ENCODE measurements at regions not wholly inside any gene's neighbourhood (a gene's known extent, or its start where the extent isn't known, plus 50 kb on each side); places are given as distances from the start of the nearest gene placed in this dataset.

DNA sequence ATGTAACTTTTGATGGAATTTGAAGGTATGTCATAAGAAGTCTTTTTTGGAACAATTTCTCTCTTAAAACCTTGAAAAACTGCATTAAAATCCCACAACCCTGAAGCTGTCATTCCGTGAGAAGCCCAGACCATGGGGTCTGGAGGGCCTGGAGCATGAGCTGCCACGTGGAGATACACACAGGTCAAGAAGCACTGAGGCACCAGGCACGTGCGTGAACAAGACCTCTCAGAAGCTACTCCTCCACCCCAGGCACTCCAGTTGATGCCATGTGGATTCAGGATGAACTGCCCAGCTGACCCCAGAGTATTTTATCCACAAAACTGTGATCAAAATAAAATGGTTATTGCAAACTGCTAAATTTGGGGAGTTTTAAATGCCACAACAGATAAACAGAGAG lies 227.5 kb upstream of the BRINP1 start:
- DNase-seq, result no peak

GRCh38 chr9:119588874-119589744 lies 219.9 kb upstream of the BRINP1 start:
- no peak for DNase-seq

- DNase-seq, result no peak
Measured at GRCh38 chr9:119577881-119578280, 208.6 kb upstream of the BRINP1 start.

GRCh38 chr9:119559986-119560385 lies 190.8 kb upstream of the BRINP1 start:
- no peak for DNase-seq

DNA sequence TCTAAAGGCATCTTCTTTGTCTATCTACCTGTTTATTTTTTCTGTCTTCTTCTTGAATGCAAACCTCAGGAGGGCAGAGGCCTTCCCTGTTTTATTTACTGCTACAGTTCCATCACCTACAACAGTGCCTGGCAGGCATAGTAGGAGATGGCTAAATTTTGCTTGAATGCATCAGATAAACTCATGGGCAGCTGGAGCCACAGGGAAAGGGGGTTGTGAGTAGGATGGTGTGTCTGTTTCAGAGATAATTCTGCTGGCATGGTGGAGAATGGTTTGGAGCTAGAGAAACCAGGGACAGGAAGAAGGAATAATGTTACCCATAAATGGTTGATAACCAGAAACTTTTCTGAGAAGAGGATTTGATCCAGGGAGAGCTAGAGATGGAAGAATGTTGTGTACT lies 189.8 kb upstream of the BRINP1 start:
- no peak for DNase-seq

DNA sequence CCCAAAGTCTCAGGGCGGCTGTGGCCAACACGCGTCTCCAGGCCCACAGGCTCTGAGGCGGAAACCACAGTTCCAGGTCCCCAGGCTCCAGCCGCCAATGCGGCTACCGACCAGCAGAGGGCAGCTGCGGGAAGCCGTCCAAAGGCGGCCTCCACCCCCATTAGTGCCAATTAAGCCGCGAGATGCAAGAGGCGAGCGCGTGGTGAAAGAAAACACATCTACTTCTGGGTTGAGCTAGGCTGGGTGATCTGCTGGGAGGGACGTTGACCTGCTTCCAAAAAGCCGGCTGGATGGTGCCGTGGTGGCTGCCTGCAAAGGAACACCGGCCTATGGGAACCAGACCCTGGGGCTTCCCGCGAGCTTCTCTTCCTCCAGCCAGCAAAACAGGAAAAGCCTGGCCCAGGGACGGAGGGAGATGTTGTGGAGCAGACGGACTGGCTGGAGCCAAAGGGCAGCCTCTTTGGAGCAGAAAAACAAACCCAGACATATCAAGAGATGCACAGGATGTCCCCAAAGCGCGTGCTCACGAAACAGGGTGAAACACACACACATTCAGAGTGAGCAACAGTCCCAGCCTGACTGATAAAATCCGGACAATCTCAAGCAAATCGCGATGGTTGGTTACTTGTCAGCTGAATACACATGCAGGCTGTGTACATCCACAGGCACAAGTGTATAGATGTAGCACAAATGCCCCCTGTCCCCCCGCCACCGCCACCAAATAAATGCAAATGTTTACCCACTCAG lies 187.1 kb upstream of the BRINP1 start:
- DNase-seq, result peak; percentile 26

DNA sequence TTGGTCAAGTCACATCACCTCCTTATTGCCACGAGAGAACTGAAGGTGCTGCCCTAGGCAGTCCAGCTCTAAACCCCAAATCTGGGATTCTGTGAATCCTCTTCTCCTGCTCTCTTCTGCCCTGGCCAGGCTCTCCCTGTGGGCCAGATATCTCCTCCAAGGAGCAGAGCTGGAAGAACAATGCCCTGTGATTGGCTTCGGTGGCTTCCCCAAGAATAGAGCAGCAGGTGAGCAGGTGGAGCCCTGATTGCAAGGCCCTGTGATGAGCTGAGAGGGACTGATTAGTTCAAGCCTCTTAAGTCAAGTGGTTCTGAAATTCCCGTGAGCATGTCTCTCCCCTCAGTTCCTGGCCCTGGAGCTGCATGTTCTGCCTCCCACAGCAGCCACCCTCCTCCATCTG lies 175.3 kb upstream of the BRINP1 start:
- no peak for DNase-seq

- no peak for DNase-seq
Measured at GRCh38 chr9:119537138-119537537, 167.9 kb upstream of the BRINP1 start.

GRCh38 chr9:119533504-119533903 lies 164.3 kb upstream of the BRINP1 start:
- DNase-seq, result no peak

DNA sequence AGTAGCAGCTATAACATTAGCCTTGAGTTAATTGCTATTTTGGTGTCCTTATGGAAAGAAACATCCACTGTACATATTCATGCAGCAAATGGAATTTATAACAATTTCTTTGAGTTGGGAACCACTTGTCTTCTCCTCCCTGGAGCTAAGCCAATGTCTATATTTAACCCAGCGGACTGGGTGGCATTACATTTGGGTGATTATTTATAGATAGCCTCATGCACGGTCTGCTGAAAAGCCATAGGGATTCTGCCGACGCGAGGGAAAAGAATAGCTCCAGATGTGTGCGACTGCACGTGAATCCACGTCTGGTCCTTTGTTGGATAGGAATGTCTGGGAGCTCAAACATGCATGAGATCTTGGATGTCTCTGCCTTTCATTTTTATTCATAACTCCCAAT lies 157.5 kb upstream of the BRINP1 start:
- no peak for DNase-seq

DNA sequence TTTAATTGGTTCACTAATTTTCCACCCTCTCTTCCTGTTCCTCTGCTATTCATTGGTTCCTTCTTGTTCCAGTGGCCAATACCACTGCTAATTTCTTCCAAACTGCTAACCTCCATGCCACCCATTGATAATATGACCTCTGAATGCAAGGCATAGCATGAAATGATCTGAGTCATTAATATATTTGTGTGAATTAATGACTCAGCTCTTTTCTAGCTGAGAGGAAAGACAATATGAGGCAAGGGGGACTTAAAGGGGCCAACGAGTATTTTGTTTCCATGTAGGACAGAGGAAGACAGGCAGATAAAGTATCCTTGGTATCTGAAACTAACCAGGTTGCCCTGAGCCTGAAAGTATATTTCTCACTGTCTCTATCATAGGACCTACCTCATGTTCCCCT lies 154.3 kb upstream of the BRINP1 start:
- no peak for DNase-seq

DNA sequence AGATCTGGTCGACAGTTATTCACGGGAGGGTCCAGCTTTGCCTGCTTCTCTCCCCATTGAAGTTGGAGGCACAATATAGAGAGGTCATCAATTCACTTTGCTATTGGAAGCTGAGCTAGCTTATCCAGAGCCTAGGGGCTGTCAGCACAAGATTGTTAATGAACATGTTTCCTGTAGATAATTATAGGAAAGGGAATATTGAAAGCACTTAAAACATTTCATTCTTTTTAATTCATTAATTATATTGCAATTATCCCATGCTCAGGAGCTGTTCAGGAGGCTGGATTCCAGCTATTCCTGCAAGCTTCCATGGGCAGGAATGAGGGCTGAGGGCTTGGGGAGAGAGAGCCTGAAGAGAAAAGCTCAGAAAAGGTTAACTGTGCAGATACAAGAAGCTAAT lies 153.1 kb upstream of the BRINP1 start:
- no peak for DNase-seq

DNA sequence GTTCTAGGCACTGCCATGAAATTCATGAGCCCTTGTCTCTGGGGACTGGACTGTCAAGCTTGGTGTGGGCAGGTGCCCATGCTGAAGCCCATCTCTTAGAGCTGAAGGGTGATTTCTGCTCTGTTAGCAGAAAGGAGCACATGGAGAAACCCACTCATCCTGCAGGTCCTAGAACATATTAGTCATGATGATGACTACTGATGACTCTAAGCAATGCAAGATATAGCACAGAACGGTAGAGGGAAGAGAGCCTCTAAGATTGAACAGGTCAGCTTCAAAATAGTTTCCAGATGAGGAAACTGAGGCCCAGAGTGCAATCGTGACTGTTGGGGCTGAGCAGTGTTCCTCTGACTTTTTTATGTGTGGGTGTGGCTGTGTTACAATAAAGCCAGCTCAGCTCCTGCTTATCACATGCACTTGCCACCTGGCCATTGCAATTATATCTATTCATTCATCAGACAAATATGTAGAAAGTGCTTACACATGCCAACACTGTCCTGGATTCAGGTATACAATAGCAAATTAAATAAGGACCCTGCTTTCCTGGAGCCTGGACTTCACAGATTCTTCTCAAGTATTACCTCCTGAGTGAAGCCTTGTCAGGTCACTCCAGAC lies 140.2 kb upstream of the BRINP1 start:
- DNase-seq, result no peak

- DNase-seq, result no peak
Measured at GRCh38 chr9:119501374-119501773, 132.1 kb upstream of the BRINP1 start.

GRCh38 chr9:119500072-119500771 lies 131.0 kb upstream of the BRINP1 start:
- DNase-seq, result no peak

DNA sequence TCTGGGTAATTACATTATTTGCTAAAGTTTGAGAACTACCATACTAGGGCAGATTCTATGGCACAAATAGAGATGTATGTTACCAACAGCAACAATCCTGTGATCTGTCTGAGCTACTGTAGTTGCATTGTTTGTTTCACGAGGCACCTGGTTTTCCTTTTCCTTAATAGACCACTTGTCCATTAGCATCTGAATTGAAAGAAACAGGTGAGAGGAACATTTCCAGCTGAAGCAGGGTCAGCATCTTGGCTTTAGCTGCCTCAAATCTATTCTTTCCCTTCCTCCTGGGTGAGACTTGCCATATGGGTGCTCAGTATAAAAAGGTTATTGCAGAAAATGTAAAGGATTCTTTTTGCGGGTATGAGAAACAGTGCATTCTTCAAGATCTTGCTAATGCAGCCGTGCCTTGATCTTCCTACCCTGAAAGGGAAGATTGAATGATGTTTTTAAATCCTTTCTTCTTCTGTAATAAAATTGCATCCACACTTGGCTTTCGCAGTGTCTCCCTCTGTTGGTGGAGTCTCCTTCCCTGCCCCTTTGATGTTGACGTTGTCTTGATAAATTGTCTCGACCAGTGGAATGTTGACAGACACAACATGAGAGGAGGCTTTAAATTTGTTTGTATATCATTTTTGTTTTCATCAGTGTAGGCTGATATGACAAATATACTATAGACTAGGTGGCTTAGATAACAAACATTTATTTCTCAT lies 118.0 kb upstream of the BRINP1 start:
- no peak for DNase-seq

DNA sequence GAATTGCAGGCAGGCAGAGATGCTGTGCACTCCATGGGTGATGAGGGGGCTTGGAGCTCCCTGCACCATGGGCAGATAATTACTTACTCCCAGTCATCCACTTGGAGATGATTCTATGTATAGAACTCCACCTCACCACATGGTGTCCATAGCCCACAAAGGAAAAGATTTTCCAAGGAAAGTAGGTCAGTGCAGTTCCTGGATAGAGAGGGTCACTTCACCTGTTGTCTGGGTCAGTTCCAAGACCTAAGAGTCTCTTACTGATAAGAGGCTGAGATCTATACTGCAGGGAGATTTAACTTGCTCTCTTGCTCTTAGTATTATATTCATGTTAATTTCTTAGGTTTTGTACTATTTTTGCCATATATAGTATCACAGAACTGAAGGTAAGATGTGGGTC lies 113.9 kb upstream of the BRINP1 start:
- DNase-seq, result no peak

- no peak for DNase-seq
Measured at GRCh38 chr9:119477197-119477596, 108.0 kb upstream of the BRINP1 start.

GRCh38 chr9:119458068-119458467 lies 88.8 kb upstream of the BRINP1 start:
- no peak for DNase-seq

- no peak for DNase-seq
Measured at GRCh38 chr9:119453980-119454379, 84.7 kb upstream of the BRINP1 start.

DNA sequence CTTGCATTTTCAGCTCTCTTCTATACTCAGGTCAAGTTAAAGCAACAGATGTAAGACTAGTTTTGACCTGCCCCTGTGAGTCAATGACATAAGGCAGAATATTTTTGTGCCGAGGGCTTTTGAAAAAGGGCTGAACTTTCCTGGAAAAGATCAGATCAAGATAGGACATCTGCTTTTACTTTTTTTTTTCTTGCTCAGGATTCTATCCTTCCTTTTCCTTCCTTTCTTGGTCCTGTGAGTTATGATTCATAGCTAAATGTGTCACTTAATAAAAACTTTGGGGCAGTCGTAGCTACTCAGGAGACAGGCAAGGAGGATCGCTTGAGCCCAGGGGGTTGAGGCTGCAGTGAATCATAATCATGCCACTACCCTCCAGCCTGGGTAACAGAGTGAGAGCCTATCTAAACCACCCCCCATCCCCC lies 84.3 kb upstream of the BRINP1 start:
- DNase-seq, result no peak

GRCh38 chr9:119451426-119451825 lies 82.2 kb upstream of the BRINP1 start:
- DNase-seq, result no peak

GRCh38 chr9:119443179-119443578 lies 73.9 kb upstream of the BRINP1 start:
- DNase-seq, result no peak
